ENCODE measurements at regions not wholly inside any gene's neighbourhood (a gene's known extent, or its start where the extent isn't known, plus 50 kb on each side); places are given as distances from the start of the nearest gene placed in this dataset.

DNA sequence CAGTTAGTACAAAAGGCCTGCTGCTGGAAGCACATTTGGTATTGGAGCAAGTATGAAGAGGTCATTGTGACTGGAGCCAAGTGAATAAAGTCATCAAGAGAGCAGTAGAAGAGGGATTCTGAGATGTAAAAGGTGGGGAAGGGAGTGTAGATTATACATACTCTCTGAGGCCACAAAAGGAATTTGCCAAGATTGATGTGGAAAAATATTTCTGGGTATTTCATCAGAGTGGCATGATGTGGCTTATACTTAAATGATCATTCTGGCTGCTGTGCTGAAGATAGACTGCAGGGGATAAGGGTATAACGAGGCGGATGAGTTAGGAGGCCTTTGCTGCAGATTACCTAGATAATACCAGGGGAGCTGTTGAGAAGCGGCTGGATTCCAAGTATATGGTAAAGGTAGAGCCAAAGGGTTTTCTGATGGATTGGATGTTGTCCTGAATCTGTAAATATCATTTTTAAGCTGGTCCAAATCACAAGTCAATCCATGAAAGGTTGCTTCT is 231.8 kb upstream of the AGA start:
- no peak overlapping the region for H3K4me3 ChIP-seq (ENCODE audit: low read length)
- TF ChIP-seq, protein P1, sequence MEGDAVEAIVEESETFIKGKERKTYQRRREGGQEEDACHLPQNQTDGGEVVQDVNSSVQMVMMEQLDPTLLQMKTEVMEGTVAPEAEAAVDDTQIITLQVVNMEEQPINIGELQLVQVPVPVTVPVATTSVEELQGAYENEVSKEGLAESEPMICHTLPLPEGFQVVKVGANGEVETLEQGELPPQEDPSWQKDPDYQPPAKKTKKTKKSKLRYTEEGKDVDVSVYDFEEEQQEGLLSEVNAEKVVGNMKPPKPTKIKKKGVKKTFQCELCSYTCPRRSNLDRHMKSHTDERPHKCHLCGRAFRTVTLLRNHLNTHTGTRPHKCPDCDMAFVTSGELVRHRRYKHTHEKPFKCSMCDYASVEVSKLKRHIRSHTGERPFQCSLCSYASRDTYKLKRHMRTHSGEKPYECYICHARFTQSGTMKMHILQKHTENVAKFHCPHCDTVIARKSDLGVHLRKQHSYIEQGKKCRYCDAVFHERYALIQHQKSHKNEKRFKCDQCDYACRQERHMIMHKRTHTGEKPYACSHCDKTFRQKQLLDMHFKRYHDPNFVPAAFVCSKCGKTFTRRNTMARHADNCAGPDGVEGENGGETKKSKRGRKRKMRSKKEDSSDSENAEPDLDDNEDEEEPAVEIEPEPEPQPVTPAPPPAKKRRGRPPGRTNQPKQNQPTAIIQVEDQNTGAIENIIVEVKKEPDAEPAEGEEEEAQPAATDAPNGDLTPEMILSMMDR (conservative IDR thresholded peaks at IDR 0.05; ENCODE audit: low read length): no peak
- peak; percentile 1 for DNase-seq (ENCODE audit: low read depth)

DNA sequence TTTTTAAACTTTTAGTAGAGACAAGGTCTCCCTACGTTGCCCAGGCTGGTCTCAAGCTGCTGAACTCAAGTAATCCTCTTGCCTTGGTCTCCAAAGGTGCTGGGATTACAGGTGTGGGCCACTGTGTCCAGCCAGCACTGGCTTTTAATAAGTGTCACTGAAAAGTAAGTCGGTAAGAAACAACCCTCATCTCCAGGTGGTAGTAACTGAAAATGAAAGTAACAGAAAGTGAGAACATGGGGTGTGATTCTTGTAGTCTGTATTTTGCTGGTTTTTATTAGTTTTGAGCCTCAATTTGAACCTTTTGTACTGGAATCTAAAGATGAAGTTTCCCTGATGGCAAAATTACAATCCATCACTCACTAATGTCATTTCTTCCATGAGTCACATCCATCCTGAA is 238.1 kb upstream of the AGA start:
- no peak overlapping the region for H3K4me3 ChIP-seq (ENCODE audit: low read length)
- DNase-seq (ENCODE audit: low read depth): no peak
- TF ChIP-seq, protein P1 (conservative IDR thresholded peaks at IDR 0.05; ENCODE audit: low read length): no peak

DNA sequence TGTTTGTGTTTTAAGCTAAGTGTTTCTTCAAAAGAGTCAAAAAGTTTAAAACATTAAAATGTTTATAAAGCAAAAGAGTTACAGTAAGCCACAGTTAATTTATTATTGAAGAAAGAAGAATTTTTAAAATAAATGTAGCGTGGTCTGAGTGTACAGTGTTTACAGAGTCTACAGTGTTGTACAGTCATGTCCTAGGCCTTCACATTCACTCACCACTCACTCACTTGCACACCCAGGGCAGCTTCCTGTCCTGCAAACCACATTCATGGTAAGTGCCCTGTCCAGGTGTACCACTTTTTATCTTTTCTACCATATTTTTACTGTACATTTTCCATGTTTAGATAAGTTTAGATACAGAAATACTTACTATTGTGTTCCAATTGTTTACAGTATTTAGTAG is 239.7 kb upstream of the AGA start:
- TF ChIP-seq, protein P1 (conservative IDR thresholded peaks at IDR 0.05; ENCODE audit: low read length): no peak
- no peak overlapping the region for H3K4me3 ChIP-seq (ENCODE audit: low read length)
- DNase-seq (ENCODE audit: low read depth): no peak

DNA sequence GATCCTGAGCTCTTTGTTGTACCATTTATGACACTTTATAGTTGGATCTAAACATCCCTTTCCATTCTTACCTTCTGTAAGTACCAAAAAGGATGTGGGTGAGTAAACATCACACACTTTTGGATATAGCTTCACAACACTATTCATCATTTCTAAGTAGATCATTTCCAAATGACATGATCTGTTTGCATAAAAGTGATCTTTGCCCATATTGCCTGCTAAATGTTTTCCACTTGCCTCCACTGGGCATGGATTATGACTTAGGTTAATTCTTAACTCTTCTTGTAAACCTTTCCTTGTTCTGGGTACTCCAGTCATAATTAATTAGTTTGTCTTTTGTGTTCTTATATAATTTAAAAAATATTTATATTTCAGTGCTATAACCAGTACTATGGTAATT is 244.9 kb upstream of the AGA start:
- no peak for DNase-seq (ENCODE audit: low read depth)
- TF ChIP-seq, protein P1 (conservative IDR thresholded peaks at IDR 0.05; ENCODE audit: low read length): no peak
- no peak overlapping the region for H3K4me3 ChIP-seq (ENCODE audit: low read length)

DNA sequence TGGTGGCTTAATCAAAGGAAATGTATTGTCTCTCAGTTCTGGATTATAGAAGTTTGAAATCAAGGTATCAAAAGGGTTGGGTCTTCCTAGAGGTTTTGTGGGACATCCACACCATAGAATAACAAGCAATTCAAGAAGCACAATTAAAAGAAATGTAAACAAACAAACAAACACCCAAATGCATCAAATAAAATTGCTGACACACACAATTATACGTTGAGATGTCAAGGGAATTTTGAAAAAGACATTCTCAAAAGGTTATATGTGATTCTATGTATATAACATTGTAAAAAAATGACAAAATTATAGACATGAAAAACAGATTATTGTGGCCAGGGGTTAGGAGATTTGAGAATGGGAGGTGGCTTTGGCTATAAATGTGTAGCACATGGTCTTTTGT is 250.7 kb upstream of the AGA start:
- DNase-seq (ENCODE audit: low read depth): no peak
- no peak overlapping the region for H3K4me3 ChIP-seq (ENCODE audit: low read length)
- TF ChIP-seq, protein P1 (conservative IDR thresholded peaks at IDR 0.05; ENCODE audit: low read length): no peak

DNA sequence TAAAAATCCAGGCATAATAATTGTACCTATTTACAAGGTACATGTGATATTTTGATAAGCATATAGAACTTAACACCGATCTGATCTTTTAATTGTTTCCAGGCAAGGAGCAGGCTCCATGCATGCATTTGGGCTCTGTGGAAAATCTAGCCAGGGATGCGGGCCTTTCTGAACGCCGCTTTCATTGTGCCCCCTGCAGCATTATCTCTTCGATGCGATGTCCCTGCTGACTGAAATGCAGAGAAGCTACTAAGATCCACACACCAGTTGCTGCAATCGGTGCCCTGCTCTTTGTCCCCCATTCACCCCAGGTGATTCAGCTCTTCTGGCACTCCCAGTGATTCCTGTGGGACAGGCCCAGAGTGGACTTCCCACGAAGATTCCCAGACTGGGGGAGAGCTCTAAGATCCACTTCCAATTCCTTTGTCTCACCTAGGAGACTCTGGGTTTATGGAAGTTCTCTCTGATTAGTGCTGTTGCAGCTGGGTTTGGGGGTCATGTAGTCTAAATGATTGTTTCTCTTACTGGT is 254.3 kb upstream of the AGA start:
- TF ChIP-seq, protein P1 (conservative IDR thresholded peaks at IDR 0.05; ENCODE audit: low read length): no peak
- DNase-seq (ENCODE audit: low read depth): no peak
- H3K4me3 ChIP-seq (ENCODE audit: low read length): no peak overlapping the region

DNA sequence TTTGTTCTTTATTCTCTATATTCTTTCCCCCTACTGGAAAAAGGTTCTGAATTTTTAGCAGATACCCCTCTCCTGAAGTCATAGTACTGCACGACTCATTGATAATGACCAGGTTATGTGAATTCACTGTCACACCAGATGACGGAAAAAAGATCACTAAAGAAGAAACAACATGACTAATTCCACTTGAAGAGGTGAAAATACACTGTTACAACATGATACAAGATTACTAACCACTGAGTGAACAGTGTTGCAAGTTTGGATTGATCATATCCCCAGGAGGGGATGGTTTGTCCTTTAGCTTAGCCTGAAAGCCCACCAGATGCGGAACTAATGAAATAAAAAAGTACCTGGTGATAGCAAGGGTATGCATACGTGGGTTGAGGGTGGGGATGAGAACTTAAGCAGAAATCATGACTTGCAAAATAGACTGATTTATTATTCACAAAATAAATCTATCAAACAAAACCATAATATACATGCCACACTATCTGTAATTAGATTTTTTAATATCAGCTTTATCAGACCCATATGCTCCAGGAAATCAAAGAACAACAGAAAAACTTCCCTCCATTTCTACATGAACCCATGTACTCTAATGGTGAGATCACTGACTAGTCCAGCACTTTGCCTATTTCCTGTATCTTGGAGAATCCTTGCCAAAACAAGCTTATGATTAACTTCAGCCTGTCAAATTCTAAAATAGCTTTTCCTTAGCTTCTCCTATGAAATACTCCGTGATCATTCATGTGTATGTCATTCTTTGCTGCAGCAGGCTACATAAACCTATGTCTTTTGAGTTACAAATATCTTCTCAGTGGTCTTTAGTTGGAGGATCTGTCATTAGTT is 257.4 kb upstream of the AGA start:
- no peak overlapping the region for H3K4me3 ChIP-seq (ENCODE audit: low read length)
- DNase-seq (ENCODE audit: low read depth): no peak
- TF ChIP-seq, protein P1 (conservative IDR thresholded peaks at IDR 0.05; ENCODE audit: low read length): no peak
